Neuronal stem cell (in vitro differentiated cells): ENCODE measurements at regions not wholly inside any gene's neighbourhood (a gene's known extent, or its start where the extent isn't known, plus 50 kb on each side); places are given as distances from the start of the nearest gene placed in this dataset.

ENCODE experiments used
- DNase-seq: peaks from one replicate; pipeline ENCODE4 v3.0.0-alpha.2; 2013; ENCODE audit warnings: low spot score
- H2AFZ ChIP-seq: one replicate; pipeline ENCODE4 v1.6.1; 2013; ENCODE audit warnings: mild to moderate bottlenecking, low read length, inconsistent platforms
- H2AK5ac ChIP-seq: 2 replicates; pipeline ENCODE4 v1.6.1; 2013; ENCODE audit warnings: low read depth, mild to moderate bottlenecking, inconsistent platforms, low read length, moderate library complexity, mixed read lengths
- H2BK120ac ChIP-seq: 2 replicates; pipeline ENCODE4 v1.6.1; 2013; ENCODE audit warnings: low read depth, mild to moderate bottlenecking, inconsistent platforms, low read length, moderate library complexity, mixed read lengths
- H2BK12ac ChIP-seq: one replicate; pipeline ENCODE4 v1.6.1; 2013; ENCODE audit warnings: low read length, inconsistent platforms
- H2BK15ac ChIP-seq: 2 replicates; pipeline ENCODE4 v1.6.1; 2013; ENCODE audit warnings: mild to moderate bottlenecking, low read length, inconsistent platforms, mixed read lengths
- H2BK5ac ChIP-seq: one replicate; pipeline ENCODE4 v1.6.1; 2013; ENCODE audit warnings: inconsistent platforms, mild to moderate bottlenecking, low read length, moderate library complexity
- H3K14ac ChIP-seq: one replicate; pipeline ENCODE4 v1.6.1; 2013; ENCODE audit warnings: low read length, inconsistent platforms
- H3K18ac ChIP-seq: 2 replicates; pipeline ENCODE4 v1.6.1; 2013; ENCODE audit warnings: low read length, inconsistent platforms
- H3K23ac ChIP-seq: 2 replicates; pipeline ENCODE4 v1.6.1; 2013; ENCODE audit warnings: low read depth, mild to moderate bottlenecking, mixed read lengths, low read length, inconsistent platforms; ENCODE audit not compliant: poor library complexity
- H3K27ac ChIP-seq: replicated peaks from 3 replicates; pipeline ENCODE4 v1.5.1; 2013; ENCODE audit warnings: low read length, inconsistent platforms
- H3K27me3 ChIP-seq, 3 experiments: 2 replicates each; pipeline ENCODE4 v1.6.1; 2013; ENCODE audit warnings: low read length in 3 of 3, mild to moderate bottlenecking in 2 of 3, inconsistent platforms in 1 of 3, low read depth in 1 of 3, mixed read lengths in 1 of 3, moderate library complexity in 1 of 3; ENCODE audit not compliant: control insufficient read depth in 3 of 3, insufficient read depth in 3 of 3
- H3K36me3 ChIP-seq, 2 donors: replicated peaks in 1 of 2; 2 replicates each; pipeline ENCODE4 v1.6.1; 2013; ENCODE audit warnings: low read length in 2 of 2; ENCODE audit not compliant: control insufficient read depth in 2 of 2, insufficient read depth in 2 of 2
- H3K4ac ChIP-seq: 2 replicates; pipeline ENCODE4 v1.6.1; 2013; ENCODE audit warnings: inconsistent platforms, mild to moderate bottlenecking, low read length, moderate library complexity
- H3K4me1 ChIP-seq, 2 donors: 1 replicate in 1 of 2; 2 replicates in 1 of 2; pipeline ENCODE4 v1.6.1; 2013; ENCODE audit warnings: low read length in 2 of 2, low read depth in 1 of 2; ENCODE audit not compliant: control insufficient read depth in 2 of 2, insufficient read depth in 1 of 2
- H3K4me2 ChIP-seq: one replicate; pipeline ENCODE4 v1.6.1; 2013; ENCODE audit warnings: mild to moderate bottlenecking, low read length, inconsistent platforms; ENCODE audit not compliant: insufficient read depth, poor library complexity, severe bottlenecking
- H3K4me3 ChIP-seq, 2 donors: 2 replicates each; pipeline ENCODE4 v1.5.1; 2013; ENCODE audit warnings: low read length in 2 of 2, mild to moderate bottlenecking in 2 of 2, inconsistent platforms in 1 of 2, moderate library complexity in 1 of 2
- H3K79me1 ChIP-seq: one replicate; pipeline ENCODE4 v1.6.1; 2013; ENCODE audit warnings: low read depth, mild to moderate bottlenecking, inconsistent platforms, low read length, moderate library complexity
- H3K9ac ChIP-seq: one replicate; pipeline ENCODE4 v1.6.1; 2013; ENCODE audit warnings: mild to moderate bottlenecking, low read depth, low read length, inconsistent platforms; ENCODE audit not compliant: poor library complexity
- H3K9me3 ChIP-seq, 2 donors: replicated peaks in 1 of 2; 2 replicates each; pipeline versions ENCODE3 to v1.6.1; 2013; ENCODE audit warnings: low read length in 2 of 2, mild to moderate bottlenecking in 2 of 2, inconsistent platforms in 1 of 2, low read depth in 1 of 2, mixed read lengths in 1 of 2, moderate library complexity in 1 of 2; ENCODE audit not compliant: control insufficient read depth in 2 of 2, insufficient read depth in 1 of 2
- H4K8ac ChIP-seq: one replicate; pipeline ENCODE4 v1.6.1; 2013; ENCODE audit warnings: low read depth, mild to moderate bottlenecking, inconsistent platforms, low read length, moderate library complexity
- H4K91ac ChIP-seq: one replicate; pipeline ENCODE4 v1.6.1; 2013; ENCODE audit warnings: low read length, low read depth, mild to moderate bottlenecking, inconsistent platforms; ENCODE audit not compliant: poor library complexity
- WGBS, 2 donors: extraction: QIAGEN DNeasy Blood & Tissue Kit; methylation state at CpG; one replicate each; pipeline ENCODE4 v1.1.7; 2013; ENCODE audit warnings: missing lambda C conversion rate in 2 of 2, mixed read lengths in 1 of 2; ENCODE audit not compliant: insufficient read length in 2 of 2, insufficient replicate concordance in 1 of 2; ENCODE audit errors: extremely low coverage in 2 of 2; 5-methylcytosine and 5-hydroxymethylcytosine counted together

- Histone ChIP-seq H3K9ac (no peak overlapping the region), H2BK12ac (no peak overlapping the region), H3K27ac (no peak overlapping the region), H3K9me3 (no peaks in the 10 kb centered on the region), H3K36me3 (no peaks in the 10 kb centered on the region), H2BK15ac (no peak overlapping the region), H2AFZ (no peak overlapping the region), H4K91ac (no peak overlapping the region), H2AK5ac (no peak overlapping the region), H3K4ac (no peak overlapping the region), H3K79me1 (no peaks in the 10 kb centered on the region), H3K18ac (no peak overlapping the region), H3K23ac (no peak overlapping the region), H4K8ac (no peak overlapping the region), H3K4me1 (no peaks in the 10 kb centered on the region), H2BK120ac (no peak overlapping the region), H3K4me3 (no peak overlapping the region), H3K27me3 (no peaks in the 10 kb centered on the region), H3K4me2 (no peak overlapping the region), H3K14ac (no peak overlapping the region), H2BK5ac (no peak overlapping the region)
- DNase-seq: no peak
- 100% methylated on average over 1 of the region's 1 CpG; no CpG with 5 or more reads in 1 of the 2 donors for WGBS, 2 donors
These were observed 192.7 kb downstream of the GABRG1 start for GRCh38 chr4:45931154-45931553.

- no peaks in the 10 kb centered on the region for H3K79me1 ChIP-seq
- no CpG with 5 or more reads among the region's 1 CpG for WGBS, 2 donors
These were observed 196.2 kb downstream of the GABRG1 start for GRCh38 chr4:45927641-45928040.

GRCh38 chr4:45925809-45926208 lies 198.0 kb downstream of the GABRG1 start:
- Histone ChIP-seq H3K18ac (no peak overlapping the region), H2BK120ac (no peak overlapping the region), H3K4ac (no peak overlapping the region), H3K4me1 (no peaks in the 10 kb centered on the region), H4K91ac (no peak overlapping the region), H2AK5ac (no peak overlapping the region), H3K27me3 (no peaks in the 10 kb centered on the region), H3K4me3 (no peak overlapping the region), H3K36me3 (no peaks in the 10 kb centered on the region), H3K9ac (no peak overlapping the region), H2BK12ac (no peak overlapping the region), H3K4me2 (no peak overlapping the region), H2BK5ac (no peak overlapping the region), H4K8ac (no peak overlapping the region), H3K9me3 (no peaks in the 10 kb centered on the region), H2AFZ (no peak overlapping the region), H3K79me1 (no peaks in the 10 kb centered on the region), H2BK15ac (no peak overlapping the region), H3K23ac (no peak overlapping the region), H3K14ac (no peak overlapping the region), H3K27ac (no peak overlapping the region)
- WGBS, 2 donors: no CpG with 5 or more reads among the region's 1 CpG
- no peak for DNase-seq

More at GRCh38 chr4:45927641-45928040, 196.2 kb downstream of the GABRG1 start:
- H4K91ac ChIP-seq: no peak overlapping the region
- H2BK120ac ChIP-seq: no peak overlapping the region
- no peaks in the 10 kb centered on the region for H3K4me1 ChIP-seq
- no peak overlapping the region for H4K8ac ChIP-seq
- DNase-seq: no peak
- H2BK15ac ChIP-seq: no peak overlapping the region
- H3K9ac ChIP-seq: no peak overlapping the region
- no peak overlapping the region for H2BK5ac ChIP-seq
- no peaks in the 10 kb centered on the region for H3K9me3 ChIP-seq
- no peak overlapping the region for H3K14ac ChIP-seq
- H3K4me2 ChIP-seq: no peak overlapping the region
- H2AFZ ChIP-seq: no peak overlapping the region
- no peak overlapping the region for H3K18ac ChIP-seq
- H3K27me3 ChIP-seq: no peaks in the 10 kb centered on the region
- H2BK12ac ChIP-seq: no peak overlapping the region
- no peak overlapping the region for H3K4me3 ChIP-seq
- no peak overlapping the region for H3K27ac ChIP-seq
- no peak overlapping the region for H3K4ac ChIP-seq
- no peaks in the 10 kb centered on the region for H3K36me3 ChIP-seq
- no peak overlapping the region for H2AK5ac ChIP-seq
- H3K23ac ChIP-seq: no peak overlapping the region

GRCh38 chr4:45920861-45921260 lies 203.0 kb downstream of the GABRG1 start:
- H2AK5ac ChIP-seq: no peak overlapping the region
- H2AFZ ChIP-seq: no peak overlapping the region
- H3K14ac ChIP-seq: no peak overlapping the region
- H3K4ac ChIP-seq: no peak overlapping the region
- WGBS, 2 donors: no CpG with 5 or more reads among the region's 3 CpGs
- no peak overlapping the region for H3K27ac ChIP-seq
- H3K4me3 ChIP-seq: no peak overlapping the region
- no peak overlapping the region for H3K18ac ChIP-seq
- H2BK12ac ChIP-seq: no peak overlapping the region
- no peaks in the 10 kb centered on the region for H3K4me1 ChIP-seq
- H4K91ac ChIP-seq: no peak overlapping the region
- no peak overlapping the region for H4K8ac ChIP-seq
- no peak overlapping the region for H3K23ac ChIP-seq
- H3K36me3 ChIP-seq: no peaks in the 10 kb centered on the region
- no peaks in the 10 kb centered on the region for H3K9me3 ChIP-seq
- no peak overlapping the region for H2BK5ac ChIP-seq
- no peak overlapping the region for H2BK120ac ChIP-seq
- no peaks in the 10 kb centered on the region for H3K79me1 ChIP-seq
- no peak overlapping the region for H3K4me2 ChIP-seq
- H2BK15ac ChIP-seq: no peak overlapping the region
- no peak for DNase-seq
- H3K27me3 ChIP-seq: no peaks in the 10 kb centered on the region
- H3K9ac ChIP-seq: no peak overlapping the region
